HG03159 (cell line): ENCODE measurements at regions not wholly inside any gene's neighbourhood (a gene's known extent, or its start where the extent isn't known, plus 50 kb on each side); places are given as distances from the start of the nearest gene placed in this dataset.

ENCODE experiments used
- ATAC-seq: cut with Tn5 transposase; IDR thresholded peaks from one replicate; pipeline ENCODE4 v1.9.1; 2021; ENCODE audit warnings: mild to moderate bottlenecking, moderate library complexity; ENCODE audit not compliant: unreplicated experiment

GRCh38 chr2:228665232-228665631 lies 483.7 kb upstream of the SPHKAP start:
- ATAC-seq, result no peak

GRCh38 chr2:228658998-228659397 lies 477.5 kb upstream of the SPHKAP start:
- ATAC-seq, result no peak

GRCh38 chr2:228657807-228658402 lies 476.4 kb upstream of the SPHKAP start:
- ATAC-seq, result no peak

GRCh38 chr2:228655331-228655730 lies 473.8 kb upstream of the SPHKAP start:
- no peak for ATAC-seq

- ATAC-seq, result no peak
These were observed 473.2 kb upstream of the SPHKAP start for GRCh38 chr2:228654707-228655106.

- no peak for ATAC-seq
These were observed 472.4 kb upstream of the SPHKAP start for GRCh38 chr2:228653884-228654283.

GRCh38 chr2:228652366-228652765 lies 470.9 kb upstream of the SPHKAP start:
- ATAC-seq, result no peak

- ATAC-seq, result no peak
These were observed 468.4 kb upstream of the SPHKAP start for GRCh38 chr2:228649876-228650275.

- no peak for ATAC-seq
These were observed 468.0 kb upstream of the SPHKAP start for GRCh38 chr2:228649447-228649846.

- ATAC-seq, result no peak
These were observed 467.1 kb upstream of the SPHKAP start for GRCh38 chr2:228648541-228648940.

- no peak for ATAC-seq
These were observed 464.6 kb upstream of the SPHKAP start for GRCh38 chr2:228646061-228646460.

- ATAC-seq, result no peak
These were observed 462.7 kb upstream of the SPHKAP start for GRCh38 chr2:228644199-228644598.

- no peak for ATAC-seq
These were observed 461.4 kb upstream of the SPHKAP start for GRCh38 chr2:228642861-228643260.

GRCh38 chr2:228630786-228631185 lies 449.3 kb upstream of the SPHKAP start:
- ATAC-seq, result no peak

GRCh38 chr2:228629251-228629650 lies 447.8 kb upstream of the SPHKAP start:
- no peak for ATAC-seq

- no peak for ATAC-seq
These were observed 447.2 kb upstream of the SPHKAP start for GRCh38 chr2:228628682-228629081.

GRCh38 chr2:228627510-228627909 lies 446.0 kb upstream of the SPHKAP start:
- ATAC-seq, result no peak

- ATAC-seq, result no peak
These were observed 444.0 kb upstream of the SPHKAP start for GRCh38 chr2:228625481-228625880.

- ATAC-seq, result no peak
These were observed 443.2 kb upstream of the SPHKAP start for GRCh38 chr2:228624733-228625132.

- ATAC-seq, result no peak
These were observed 434.0 kb upstream of the SPHKAP start for GRCh38 chr2:228615496-228615895.

- no peak for ATAC-seq
These were observed 433.3 kb upstream of the SPHKAP start for GRCh38 chr2:228614741-228615140.

GRCh38 chr2:228613133-228613850 lies 431.8 kb upstream of the SPHKAP start:
- ATAC-seq, result no peak

GRCh38 chr2:228611171-228611570 lies 429.7 kb upstream of the SPHKAP start:
- no peak for ATAC-seq
